HG03196 (cell line): ENCODE measurements at regions not wholly inside any gene's neighbourhood (a gene's known extent, or its start where the extent isn't known, plus 50 kb on each side); places are given as distances from the start of the nearest gene placed in this dataset.
"Not testable (repeated sequence)": the region's sequence is repeated elsewhere in the genome, so short reads cannot be mapped to it uniquely, and the experiment has no call there.

Experiments
- ATAC-seq: cut with Tn5 transposase; IDR thresholded peaks from one replicate; pipeline ENCODE4 v1.9.1; 2021; ENCODE audit not compliant: unreplicated experiment

DNA sequence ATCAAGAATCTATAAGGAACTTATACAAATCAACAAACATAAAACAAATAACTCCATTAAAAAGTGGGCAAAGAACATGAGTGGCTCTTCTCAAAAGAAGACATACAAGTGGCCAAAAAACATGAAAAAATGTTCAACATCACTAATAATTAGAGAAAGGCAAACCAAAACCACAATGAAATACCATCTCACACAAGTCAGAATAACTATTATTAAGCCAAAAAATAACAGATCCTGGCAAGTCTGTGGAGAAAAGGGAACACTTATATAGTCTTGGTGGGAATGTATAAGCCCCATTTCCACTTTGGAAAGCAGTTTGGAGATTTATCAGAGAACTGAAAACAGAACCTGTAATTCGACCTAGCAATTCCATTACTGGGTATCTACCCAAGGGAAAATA, 921.0 kb downstream of the KCNA4 start:
- no peak for ATAC-seq

GRCh38 chr11:29093416-29094120, 923.3 kb downstream of the KCNA4 start:
- no peak for ATAC-seq

DNA sequence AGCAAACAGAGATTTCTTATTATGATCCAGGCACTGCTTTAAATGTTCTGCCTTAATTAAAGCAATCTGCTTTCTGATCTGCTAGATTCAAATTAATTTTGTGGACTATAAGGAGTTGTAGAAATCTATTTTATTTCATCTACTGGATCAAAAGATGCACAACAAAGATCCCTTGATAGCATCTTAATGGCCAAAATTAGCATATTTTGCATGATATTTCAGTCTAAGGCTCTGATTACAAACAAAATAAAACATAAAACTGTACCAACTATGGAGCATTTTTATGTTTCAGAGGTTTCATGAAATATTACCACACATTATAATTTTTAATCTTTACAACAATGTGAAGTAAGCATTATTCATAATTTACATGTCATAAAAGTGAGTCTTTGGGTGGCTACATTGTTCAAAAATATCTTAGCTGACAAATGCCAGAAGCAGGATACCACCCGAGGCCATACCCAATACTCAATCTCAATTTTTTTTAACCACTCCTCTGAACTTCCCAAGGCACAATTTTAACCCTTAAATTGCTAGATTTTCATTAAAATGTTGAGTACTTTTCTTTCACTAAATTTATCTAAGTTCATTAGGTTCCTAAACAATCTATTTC, 929.5 kb downstream of the KCNA4 start:
- no peak for ATAC-seq

GRCh38 chr11:29075726-29076125, 941.1 kb downstream of the KCNA4 start:
- no peak for ATAC-seq

DNA sequence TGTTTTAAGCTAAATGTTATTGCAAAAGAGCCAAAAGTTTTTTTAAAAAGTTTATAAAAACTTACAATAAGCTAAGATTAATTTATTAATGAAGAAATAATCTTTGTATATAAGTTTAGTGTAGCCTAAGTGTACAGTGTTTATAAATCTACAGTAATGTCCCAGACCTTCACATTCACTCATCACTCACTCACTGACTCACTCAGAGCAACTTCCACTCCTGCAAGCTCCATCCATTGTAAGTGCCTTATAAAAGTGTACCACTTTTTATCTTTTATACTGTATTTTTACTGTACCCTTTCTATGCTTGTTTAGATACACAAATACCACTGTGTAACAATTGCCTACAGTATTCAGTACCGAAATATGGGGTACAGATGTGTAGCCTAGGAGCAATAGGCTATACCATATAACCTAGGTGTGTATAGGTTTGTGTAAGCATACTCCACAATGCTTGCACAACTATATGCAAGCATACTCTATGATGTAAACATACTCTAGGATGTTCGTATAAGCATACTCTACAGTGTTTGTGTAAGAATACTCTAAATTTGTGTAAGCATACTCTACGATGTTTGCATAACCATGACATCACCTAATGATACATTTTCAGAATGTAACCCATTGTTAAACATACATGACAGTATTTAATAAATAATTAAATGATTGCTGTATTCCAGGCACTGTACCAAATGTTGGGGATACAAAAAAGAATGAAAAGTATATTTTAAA, 953.0 kb downstream of the KCNA4 start:
- ATAC-seq: no peak

DNA sequence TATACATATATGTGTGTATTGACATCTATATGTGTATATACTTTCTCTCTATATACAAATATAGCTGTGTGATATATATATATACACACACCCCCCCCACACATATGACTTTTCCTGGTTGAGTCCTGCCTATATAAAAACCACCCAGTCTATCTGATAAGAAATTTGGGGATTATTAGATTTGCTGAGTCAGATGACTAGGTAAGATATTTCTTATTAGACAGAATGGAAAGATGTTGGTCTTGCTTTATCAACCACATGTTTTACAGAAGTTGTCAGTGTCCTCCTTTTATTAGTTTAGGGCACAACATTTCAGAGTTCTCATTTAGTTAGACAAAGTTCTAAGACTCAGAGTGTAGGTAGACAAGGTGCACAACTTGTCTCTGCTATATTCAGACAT, 953.3 kb downstream of the METTL15 start:
- no peak for ATAC-seq

DNA sequence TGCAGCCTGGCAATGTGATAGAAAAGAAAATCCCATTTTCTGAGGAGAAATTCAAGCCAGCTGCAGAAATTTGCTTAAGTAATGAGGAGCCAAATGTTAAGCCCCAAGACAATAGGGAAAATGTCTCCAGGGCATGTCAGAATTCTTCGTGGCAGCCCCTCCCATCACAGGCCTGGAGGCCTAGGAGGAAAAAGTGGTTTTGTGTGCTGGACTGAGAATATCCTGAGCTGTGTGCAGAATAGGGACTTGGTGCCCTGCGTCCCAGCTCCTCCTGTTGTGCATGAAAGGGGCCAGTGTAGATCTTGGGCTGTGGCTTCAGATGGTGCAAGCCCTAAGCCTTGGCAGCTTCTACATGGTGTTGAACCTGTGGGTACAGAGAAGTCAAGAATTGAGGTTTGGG, 948.3 kb downstream of the METTL15 start:
- not testable (repeated sequence) for ATAC-seq

DNA sequence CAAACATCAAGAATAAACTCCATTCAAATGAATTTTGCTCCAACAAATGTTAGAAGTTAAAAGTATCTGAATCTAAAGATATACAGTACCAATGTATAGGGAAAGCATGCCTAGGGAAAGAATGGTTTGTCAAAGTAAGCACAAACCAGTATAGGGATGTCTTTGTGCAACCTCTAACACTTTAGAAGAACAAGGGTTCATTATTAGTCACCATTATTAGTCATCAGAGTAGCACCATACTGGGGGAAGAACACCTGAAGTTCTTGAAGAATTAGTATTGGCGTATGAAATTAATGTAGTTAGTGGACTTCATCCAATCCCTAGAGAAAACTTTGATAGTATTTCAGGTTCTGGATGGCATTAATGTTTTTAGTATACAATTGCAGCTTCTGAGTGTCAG, 943.7 kb downstream of the METTL15 start:
- ATAC-seq: no peak

DNA sequence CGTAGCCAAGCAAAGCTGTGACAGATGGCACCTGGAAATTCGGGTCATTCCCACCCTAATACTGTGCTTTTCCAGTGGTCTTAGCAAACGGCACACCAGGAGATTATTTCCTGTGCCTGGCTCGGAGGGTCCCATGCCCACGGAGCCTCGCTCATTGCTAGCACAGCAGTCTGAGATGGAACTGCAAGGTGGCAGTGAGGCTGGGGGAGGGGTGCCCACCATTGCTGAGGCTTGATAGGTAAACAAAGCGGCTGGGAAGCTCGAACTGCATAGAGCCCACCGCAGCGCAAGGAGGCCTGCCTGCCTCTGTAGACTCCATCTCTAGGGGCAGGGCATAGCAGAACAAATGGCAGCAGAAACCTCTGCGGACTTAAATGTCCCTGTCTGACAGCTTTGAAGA, 942.8 kb downstream of the METTL15 start:
- not testable (repeated sequence) for ATAC-seq

GRCh38 chr11:29040489-29040888, 932.3 kb downstream of the METTL15 start:
- no peak for ATAC-seq

DNA sequence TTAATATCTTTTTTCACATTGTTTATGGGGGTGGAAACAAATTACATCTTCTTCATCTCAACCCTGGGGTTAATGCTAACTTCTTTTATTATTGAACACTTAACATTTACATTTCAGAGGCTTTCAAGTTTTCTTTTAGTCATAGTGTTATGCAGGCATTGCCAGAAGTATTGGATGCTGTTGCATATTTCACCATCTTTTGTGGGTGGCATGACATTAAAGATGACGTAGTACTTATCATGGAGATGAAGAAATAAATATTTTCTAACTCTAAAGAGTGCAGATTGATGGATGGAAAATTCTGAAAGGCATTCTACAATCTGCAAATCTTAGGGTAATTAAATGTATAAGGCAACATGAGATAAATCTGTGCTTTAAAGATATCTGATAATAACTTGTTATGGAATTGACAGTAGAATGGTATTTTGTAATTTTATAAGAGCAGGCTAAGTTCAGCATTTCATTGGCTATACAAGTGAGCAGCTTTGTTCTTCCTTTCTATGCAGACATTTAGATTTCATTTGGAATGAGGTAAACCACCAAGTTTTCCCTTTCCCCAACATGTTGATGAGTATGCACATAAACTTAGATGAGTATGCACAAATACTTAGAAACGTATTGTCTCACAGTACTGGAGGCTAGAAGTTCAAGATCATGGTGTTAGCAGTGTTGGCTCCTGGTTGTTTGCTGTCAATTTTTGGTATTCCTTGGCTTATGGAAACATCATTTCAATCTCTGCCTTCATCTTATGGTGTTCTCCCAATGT, 924.4 kb downstream of the METTL15 start:
- no peak for ATAC-seq

- ATAC-seq: no peak
Observed at GRCh38 chr11:29029452-29029851, 921.3 kb downstream of the METTL15 start.

GRCh38 chr11:29027436-29027835, 919.2 kb downstream of the METTL15 start:
- ATAC-seq: no peak

DNA sequence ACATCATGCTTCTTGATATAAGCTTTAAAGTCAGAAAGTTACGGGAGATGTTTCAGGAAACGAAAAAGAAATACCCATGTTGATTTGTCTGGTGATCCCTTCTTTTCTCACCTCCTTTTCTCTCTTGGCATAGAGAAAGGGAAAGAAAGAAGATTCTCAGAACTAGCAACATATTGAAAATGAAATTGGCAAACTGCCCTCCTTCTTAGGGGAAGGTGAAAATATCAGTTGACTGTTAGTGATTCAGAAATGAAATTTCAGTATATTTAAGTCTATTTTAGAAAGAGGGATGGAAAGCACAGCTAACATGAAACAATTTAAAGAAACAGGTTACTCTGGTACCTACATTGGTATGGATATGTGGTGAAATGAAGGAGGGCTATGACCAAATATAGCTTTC, 918.1 kb downstream of the METTL15 start:
- no peak for ATAC-seq

DNA sequence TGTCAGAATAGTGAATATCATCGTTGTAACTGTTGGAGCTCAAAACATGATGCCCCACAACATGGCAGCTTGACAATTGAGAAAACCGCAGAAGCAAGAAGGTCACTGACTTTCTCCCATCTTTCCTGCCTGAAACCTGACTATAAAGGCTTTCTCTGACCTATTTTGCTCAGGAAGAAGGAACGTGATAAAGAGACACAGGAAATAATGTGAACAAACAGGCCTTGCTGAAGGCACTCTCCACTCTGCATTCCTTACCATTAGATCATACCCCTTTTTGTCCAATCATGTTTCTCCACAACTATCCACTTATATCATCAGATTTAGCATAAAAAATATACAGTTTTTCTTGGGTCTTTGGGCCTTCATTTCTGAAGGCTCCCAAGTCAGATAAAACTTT, 916.8 kb downstream of the METTL15 start:
- ATAC-seq: no peak

GRCh38 chr11:29024386-29024785, 916.2 kb downstream of the METTL15 start:
- ATAC-seq: no peak

DNA sequence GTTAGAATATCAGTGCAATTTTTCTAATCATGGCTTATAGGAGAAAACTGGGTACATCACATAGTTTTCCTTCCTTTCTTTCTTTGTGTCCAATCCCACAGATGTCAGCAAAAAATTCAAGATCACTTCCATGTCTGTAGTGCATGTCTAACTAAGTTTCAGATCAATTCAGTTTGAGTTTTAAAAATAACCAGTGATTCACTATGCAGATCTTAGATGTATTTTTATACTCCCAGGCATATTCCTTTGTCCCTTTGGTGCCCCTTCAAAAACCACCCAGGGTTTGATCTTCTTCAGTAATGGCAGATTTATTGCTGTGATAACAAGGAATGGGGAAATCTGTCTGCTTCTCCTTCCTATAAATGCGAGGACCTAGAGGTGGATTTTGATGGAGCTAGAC, 915.6 kb downstream of the METTL15 start:
- ATAC-seq: no peak

- no peak for ATAC-seq
Observed at GRCh38 chr11:29022676-29023075, 914.5 kb downstream of the METTL15 start.

GRCh38 chr11:29019960-29020683, 911.9 kb downstream of the METTL15 start:
- ATAC-seq: no peak

- ATAC-seq: no peak
Observed at GRCh38 chr11:29018631-29019030, 910.4 kb downstream of the METTL15 start.

DNA sequence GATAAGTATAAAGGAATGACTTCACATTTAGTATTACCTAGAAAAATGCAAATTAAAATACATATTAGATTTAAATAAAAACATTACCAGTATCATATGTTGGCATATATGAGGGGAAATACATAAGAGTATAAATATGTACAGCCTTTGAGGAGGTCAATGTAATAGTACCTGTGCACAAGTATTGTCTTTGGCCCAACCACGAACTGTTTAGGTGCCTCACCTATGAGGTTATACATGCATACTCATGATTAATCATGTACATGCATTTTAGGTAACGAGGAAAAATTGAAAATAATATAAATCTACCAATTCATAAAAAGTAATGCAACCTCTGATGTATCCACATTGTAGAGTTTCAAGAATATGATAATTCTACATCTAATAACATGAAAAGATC, 909.8 kb downstream of the METTL15 start:
- no peak for ATAC-seq
